GM21447 (cell line): ENCODE measurements at regions not wholly inside any gene's neighbourhood (a gene's known extent, or its start where the extent isn't known, plus 50 kb on each side); places are given as distances from the start of the nearest gene placed in this dataset.

ENCODE experiments used
- ATAC-seq: cut with Tn5 transposase; IDR thresholded peaks from one replicate; pipeline ENCODE4 v1.9.1; 2021; ENCODE audit not compliant: unreplicated experiment

GRCh38 chr2:226408141-226408540 lies 391.5 kb downstream of the IRS1 start:
- ATAC-seq, result no peak

GRCh38 chr2:226407135-226407534 lies 392.5 kb downstream of the IRS1 start:
- ATAC-seq, result no peak

- no peak for ATAC-seq
These were observed 394.2 kb downstream of the IRS1 start for GRCh38 chr2:226405465-226405864.

DNA sequence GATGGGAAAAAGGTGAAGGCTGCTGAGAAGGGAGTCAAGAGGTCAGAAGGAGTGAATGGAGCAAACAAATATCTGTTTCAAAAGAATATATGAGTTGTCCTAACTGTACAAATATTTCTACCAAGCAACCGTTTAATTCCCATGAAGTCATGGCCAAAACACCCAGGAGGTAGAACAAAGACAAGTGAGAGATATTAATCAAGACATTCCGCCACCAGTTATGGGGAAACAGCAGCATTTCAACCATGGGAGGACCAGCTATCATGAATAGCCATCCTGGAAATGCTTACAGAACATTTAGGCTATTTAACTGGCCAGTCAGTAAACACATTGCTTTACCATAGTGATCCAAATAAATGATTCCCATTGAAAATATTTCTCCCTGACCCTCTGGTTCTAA lies 396.3 kb downstream of the IRS1 start:
- no peak for ATAC-seq

GRCh38 chr2:226399006-226399405 lies 400.6 kb downstream of the IRS1 start:
- no peak for ATAC-seq

- ATAC-seq, result no peak
These were observed 401.0 kb downstream of the IRS1 start for GRCh38 chr2:226398580-226398979.

DNA sequence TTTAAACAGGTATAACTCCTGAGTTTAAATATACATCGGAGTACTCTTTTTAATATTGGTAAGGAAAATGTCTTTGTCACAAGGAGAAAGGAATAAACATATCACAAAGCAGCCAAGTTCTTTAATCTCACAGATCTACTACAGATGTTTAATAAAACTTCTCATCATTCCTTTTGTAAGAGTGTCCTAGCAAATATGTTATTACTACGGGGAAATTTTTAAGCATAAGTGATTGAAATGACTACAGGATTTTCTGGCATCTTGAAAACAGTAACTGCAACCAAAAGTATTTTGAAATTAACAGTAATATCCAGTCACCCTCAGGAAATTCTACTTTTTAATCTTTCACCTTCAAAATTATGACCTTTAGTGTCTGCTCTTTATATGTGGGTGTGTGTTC lies 403.1 kb downstream of the IRS1 start:
- ATAC-seq, result no peak

GRCh38 chr2:226387499-226387942 lies 412.1 kb downstream of the IRS1 start:
- no peak for ATAC-seq

GRCh38 chr2:226383461-226383860 lies 416.2 kb downstream of the IRS1 start:
- ATAC-seq, result no peak

DNA sequence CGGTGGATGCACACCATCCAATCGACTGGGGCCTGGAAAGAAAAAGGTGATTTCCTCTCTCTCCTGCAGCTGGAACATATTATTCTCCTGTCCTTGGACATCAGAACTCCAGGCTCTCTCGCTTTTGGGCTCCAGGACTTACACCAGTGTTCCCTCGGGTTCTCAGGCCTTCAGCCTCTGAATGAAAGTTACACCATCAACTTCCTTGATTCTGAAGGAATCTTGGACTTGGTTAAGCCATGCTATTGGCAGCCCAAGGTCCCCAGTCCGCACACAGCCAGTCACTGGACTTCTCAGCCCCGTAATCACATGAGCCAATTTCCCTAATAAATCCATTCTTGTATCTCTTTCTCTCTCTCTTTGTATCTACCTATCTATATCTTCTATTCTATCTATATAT lies 418.9 kb downstream of the IRS1 start:
- no peak for ATAC-seq

DNA sequence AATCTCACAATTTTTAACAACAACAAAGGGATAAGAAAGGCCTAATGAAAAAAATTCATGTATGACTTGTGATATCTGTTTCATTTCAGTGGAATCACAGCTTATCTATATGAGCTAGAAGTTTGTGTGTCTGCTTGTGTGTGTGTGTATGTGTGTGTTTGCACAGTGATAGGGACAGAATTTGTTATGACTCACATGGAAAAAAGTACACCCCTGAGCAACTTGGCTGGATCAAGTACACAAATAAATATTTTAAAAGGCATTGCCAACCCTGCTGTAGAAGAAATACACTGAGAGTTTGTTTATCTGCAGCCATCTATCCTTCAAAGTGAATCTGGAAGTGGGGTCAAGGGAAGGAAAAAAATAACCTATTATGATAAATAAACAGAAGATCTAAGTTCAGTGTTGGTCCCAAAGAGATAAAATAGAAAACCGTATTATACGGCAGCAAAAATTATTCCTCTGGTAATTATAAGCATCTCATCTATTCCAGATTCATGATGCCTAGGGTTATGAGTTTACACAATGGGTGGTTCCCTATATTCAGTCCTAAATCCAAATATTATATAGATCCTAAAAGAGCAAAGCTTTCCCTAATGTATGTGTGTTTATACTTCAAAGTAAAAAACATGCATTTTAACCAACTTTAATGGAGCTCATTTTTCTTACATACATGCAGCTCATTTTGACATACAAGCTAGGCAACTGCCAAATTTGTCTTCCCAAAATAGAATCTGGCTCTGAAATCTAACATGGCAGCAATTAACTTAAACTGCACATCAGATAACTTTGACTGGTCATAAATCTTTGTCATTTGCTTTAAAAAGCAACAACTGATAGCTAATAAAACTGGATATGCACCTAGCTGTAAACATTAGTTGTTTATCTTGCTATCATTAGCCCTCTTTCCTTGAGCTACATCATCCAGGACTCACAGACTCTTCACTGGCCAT lies 420.6 kb downstream of the IRS1 start:
- no peak for ATAC-seq

GRCh38 chr2:226376516-226377180 lies 423.0 kb downstream of the IRS1 start:
- ATAC-seq, result no peak

GRCh38 chr2:226366920-226367319 lies 432.7 kb downstream of the IRS1 start:
- no peak for ATAC-seq

- no peak for ATAC-seq
These were observed 435.4 kb downstream of the IRS1 start for GRCh38 chr2:226364217-226364616.

DNA sequence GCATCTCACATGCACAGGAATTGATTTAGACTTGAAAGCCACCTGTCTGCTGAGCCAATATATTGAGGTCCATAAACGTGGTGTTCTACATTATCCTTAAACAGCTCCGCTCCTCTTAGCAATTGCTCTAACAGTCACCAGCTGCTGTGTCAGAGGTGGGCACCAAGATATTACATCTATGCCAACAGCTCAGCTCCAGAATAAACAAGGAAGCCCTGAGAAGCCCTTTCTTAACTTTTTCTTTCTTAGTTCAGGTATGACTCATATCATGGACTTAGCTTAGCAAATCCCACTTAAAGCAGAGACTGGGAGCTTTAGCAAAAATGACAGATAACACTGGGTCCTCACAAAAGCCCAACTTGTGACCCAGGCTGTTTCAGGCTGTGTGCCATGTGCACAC lies 436.6 kb downstream of the IRS1 start:
- ATAC-seq, result no peak

- no peak for ATAC-seq
These were observed 439.0 kb downstream of the IRS1 start for GRCh38 chr2:226360658-226361057.

DNA sequence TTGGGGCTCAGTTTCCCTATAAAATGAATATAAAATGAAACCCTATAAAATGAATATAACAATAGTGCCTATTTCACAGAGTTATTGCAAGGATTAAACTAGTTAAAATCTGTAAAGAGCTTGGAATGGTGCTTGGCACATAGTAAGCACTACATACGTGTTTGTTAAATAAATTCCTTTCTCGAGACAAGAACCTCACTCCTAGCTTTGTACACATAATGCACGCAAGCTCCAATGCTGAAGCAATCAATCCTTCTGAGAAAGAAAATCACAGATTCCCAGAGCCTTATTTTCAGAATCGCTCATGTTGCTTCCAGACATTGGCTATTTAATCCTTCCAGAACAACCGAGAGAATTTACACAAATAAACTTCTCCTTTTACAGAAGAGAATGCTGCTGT lies 440.9 kb downstream of the IRS1 start:
- no peak for ATAC-seq

- no peak for ATAC-seq
These were observed 441.8 kb downstream of the IRS1 start for GRCh38 chr2:226357816-226358215.

DNA sequence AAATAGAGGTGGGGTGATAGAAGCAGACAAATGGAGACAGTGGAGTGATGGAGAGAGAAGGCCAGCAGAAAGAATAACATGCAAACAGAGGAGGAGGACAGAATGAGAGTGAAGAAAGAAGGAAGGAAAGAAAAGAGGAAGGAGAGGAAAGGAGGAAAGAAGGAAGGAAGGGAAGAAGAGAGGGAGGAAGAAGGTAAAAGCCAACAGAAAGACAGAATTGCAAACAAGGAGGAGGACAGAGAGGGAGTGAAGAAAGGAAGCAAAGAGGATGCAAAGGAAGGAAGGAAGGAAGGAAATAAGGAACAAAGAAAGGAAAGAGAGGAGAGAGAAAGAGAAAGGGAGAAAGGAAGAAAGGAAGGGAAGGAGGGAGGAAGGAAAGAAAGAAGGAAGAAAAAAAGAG lies 444.0 kb downstream of the IRS1 start:
- no peak for ATAC-seq

- ATAC-seq, result no peak
These were observed 445.2 kb downstream of the IRS1 start for GRCh38 chr2:226354434-226354833.

- ATAC-seq, result no peak
These were observed 446.6 kb downstream of the IRS1 start for GRCh38 chr2:226352941-226353560.

DNA sequence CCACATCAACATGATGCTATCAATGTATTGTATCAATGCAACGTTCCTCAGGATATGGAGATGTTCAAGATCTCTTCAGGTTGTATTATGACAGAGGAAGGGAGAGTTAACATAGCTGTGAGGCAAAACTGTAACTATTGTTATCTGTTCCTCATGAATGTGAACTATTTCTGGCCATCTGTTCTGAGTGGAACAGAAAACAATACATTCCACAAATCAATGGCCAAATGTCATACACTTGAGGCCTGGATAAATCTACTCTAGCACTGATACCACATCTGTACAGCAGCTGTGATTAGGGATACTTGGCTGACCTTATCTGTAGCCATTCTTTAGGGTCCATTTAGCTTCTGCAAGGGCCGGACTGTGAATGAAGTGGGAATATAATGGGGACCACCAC lies 447.9 kb downstream of the IRS1 start:
- no peak for ATAC-seq
